ENCODE measurements at regions not wholly inside any gene's neighbourhood (a gene's known extent, or its start where the extent isn't known, plus 50 kb on each side); places are given as distances from the start of the nearest gene placed in this dataset.

- H3K36me3 ChIP-seq (ENCODE audit: insufficient read depth, low read length, poor library complexity, severe bottlenecking): no peaks in the 10 kb centered on the region
- no peak overlapping the region for H3K4me3 ChIP-seq (ENCODE audit: low read depth, low read length, poor library complexity, severe bottlenecking)
- DNase-seq (ENCODE audit: low spot score): no peak
- TF ChIP-seq, protein P1, sequence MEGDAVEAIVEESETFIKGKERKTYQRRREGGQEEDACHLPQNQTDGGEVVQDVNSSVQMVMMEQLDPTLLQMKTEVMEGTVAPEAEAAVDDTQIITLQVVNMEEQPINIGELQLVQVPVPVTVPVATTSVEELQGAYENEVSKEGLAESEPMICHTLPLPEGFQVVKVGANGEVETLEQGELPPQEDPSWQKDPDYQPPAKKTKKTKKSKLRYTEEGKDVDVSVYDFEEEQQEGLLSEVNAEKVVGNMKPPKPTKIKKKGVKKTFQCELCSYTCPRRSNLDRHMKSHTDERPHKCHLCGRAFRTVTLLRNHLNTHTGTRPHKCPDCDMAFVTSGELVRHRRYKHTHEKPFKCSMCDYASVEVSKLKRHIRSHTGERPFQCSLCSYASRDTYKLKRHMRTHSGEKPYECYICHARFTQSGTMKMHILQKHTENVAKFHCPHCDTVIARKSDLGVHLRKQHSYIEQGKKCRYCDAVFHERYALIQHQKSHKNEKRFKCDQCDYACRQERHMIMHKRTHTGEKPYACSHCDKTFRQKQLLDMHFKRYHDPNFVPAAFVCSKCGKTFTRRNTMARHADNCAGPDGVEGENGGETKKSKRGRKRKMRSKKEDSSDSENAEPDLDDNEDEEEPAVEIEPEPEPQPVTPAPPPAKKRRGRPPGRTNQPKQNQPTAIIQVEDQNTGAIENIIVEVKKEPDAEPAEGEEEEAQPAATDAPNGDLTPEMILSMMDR (conservative IDR thresholded peaks at IDR 0.05; ENCODE audit: low read depth, low read length): no peak
- no peak for TF ChIP-seq EZH2 (IDR thresholded peaks at IDR 0.05; ENCODE audit: borderline replicate concordance, low read depth, low read length, poor library complexity, severe bottlenecking)
- intact Hi-C loops (cut with micrococcal nuclease; ENCODE audit: unreplicated experiment): no loop called here
- H3K9me3 ChIP-seq (ENCODE audit: low read depth, low read length, poor library complexity, severe bottlenecking): no peaks in the 10 kb centered on the region
- CTCF ChIA-PET: no interaction called here
- BruUV-seq (replicated peaks): no TSS peak
- no peak overlapping the region for H3K27ac ChIP-seq (ENCODE audit: low read depth, low read length, poor library complexity, severe bottlenecking)
- no peaks in the 10 kb centered on the region for H3K4me1 ChIP-seq (ENCODE audit: insufficient read depth, low read length, poor library complexity, severe bottlenecking)
- POLR2A ChIA-PET (ENCODE audit: low non-redundant PET): no interaction called here
- H3K27me3 ChIP-seq (replicated peaks; ENCODE audit: insufficient read depth, low read depth, low read length, poor library complexity): no peaks in the 10 kb centered on the region
Measured at GRCh38 chr7:97623333-97623732, 108.6 kb upstream of the TAC1 start.

DNA sequence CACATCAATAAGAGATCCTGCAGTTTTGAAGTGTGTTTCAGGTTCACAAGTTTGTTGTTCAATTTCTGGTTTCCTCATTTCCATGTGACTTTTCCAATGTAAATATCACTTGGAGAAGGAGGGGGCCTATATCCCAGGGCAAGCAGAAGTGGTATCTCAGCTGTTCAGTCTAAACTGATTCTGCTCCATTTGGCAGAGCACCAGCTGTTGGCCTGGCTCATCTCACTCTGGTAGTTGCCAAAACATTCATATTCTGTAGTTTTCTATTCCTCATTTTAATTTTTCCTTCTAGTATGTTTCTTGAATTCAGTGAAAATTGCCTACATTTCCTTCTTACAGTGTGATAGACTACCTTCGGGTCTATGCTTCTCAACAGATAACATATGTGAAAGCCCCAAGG lies 101.8 kb upstream of the TAC1 start:
- Histone ChIP-seq H3K36me3 (ENCODE audit: insufficient read depth, low read length, poor library complexity, severe bottlenecking) (no peaks in the 10 kb centered on the region), H3K9me3 (ENCODE audit: low read depth, low read length, poor library complexity, severe bottlenecking) (no peaks in the 10 kb centered on the region), H3K4me3 (ENCODE audit: low read depth, low read length, poor library complexity, severe bottlenecking) (no peak overlapping the region), H3K27me3 (replicated peaks; ENCODE audit: insufficient read depth, low read depth, low read length, poor library complexity) (no peaks in the 10 kb centered on the region), H3K4me1 (ENCODE audit: insufficient read depth, low read length, poor library complexity, severe bottlenecking) (no peaks in the 10 kb centered on the region), H3K27ac (ENCODE audit: low read depth, low read length, poor library complexity, severe bottlenecking) (no peak overlapping the region)
- ChIA-PET CTCF (no interaction called here), POLR2A (ENCODE audit: low non-redundant PET) (no interaction called here)
- no peak for TF ChIP-seq EZH2 (IDR thresholded peaks at IDR 0.05; ENCODE audit: borderline replicate concordance, low read depth, low read length, poor library complexity, severe bottlenecking)
- TF ChIP-seq, protein P1 (conservative IDR thresholded peaks at IDR 0.05; ENCODE audit: low read depth, low read length): no peak
- no TSS peak for BruUV-seq (replicated peaks)
- intact Hi-C loops (cut with micrococcal nuclease; ENCODE audit: unreplicated experiment): no loop called here
- no peak for DNase-seq (ENCODE audit: low spot score)

- Histone ChIP-seq H3K4me1 (ENCODE audit: insufficient read depth, low read length, poor library complexity, severe bottlenecking) (no peaks in the 10 kb centered on the region), H3K27ac (ENCODE audit: low read depth, low read length, poor library complexity, severe bottlenecking) (no peak overlapping the region), H3K9me3 (ENCODE audit: low read depth, low read length, poor library complexity, severe bottlenecking) (no peaks in the 10 kb centered on the region), H3K36me3 (ENCODE audit: insufficient read depth, low read length, poor library complexity, severe bottlenecking) (no peaks in the 10 kb centered on the region), H3K4me3 (ENCODE audit: low read depth, low read length, poor library complexity, severe bottlenecking) (no peak overlapping the region), H3K27me3 (replicated peaks; ENCODE audit: insufficient read depth, low read depth, low read length, poor library complexity) (peaks cover 3% of the 10 kb centered on the region)
- DNase-seq (ENCODE audit: low spot score): no peak
- ChIA-PET POLR2A (ENCODE audit: low non-redundant PET) (no interaction called here), CTCF (no interaction called here)
- TF ChIP-seq, protein P1 (conservative IDR thresholded peaks at IDR 0.05; ENCODE audit: low read depth, low read length): no peak
- no peak for TF ChIP-seq EZH2 (IDR thresholded peaks at IDR 0.05; ENCODE audit: borderline replicate concordance, low read depth, low read length, poor library complexity, severe bottlenecking)
- no TSS peak for BruUV-seq (replicated peaks)
- intact Hi-C loops (cut with micrococcal nuclease; ENCODE audit: unreplicated experiment): no loop called here
Measured at GRCh38 chr7:97635622-97636021, 96.3 kb upstream of the TAC1 start.
